GM18868 (cell line): ENCODE measurements at regions not wholly inside any gene's neighbourhood (a gene's known extent, or its start where the extent isn't known, plus 50 kb on each side); places are given as distances from the start of the nearest gene placed in this dataset.

Experiments used
- ATAC-seq: cut with Tn5 transposase; IDR thresholded peaks from one replicate; pipeline ENCODE4 v1.9.1; 2021; ENCODE audit warnings: mild to moderate bottlenecking, moderate library complexity; ENCODE audit not compliant: unreplicated experiment

DNA sequence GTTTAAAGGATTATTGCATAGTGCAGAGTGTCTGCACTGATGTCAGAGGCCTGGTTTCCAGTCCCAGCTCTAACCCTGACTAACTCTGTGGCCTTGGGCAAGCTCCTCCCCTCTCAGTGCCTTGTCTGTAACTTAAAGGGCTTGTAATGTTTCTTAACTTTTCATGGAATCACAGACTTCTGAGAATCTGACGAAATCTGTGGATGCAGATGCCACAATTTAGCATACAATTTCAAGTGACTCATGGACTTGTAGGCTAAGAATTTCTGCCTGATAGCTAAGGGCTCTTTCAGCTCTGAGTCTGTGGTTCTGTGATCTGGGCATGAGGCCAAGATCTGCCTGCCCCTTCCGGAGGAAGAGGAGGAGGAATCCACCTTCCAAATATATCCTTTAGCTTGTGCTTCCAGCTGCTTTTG, 236.9 kb downstream of the AR start:
- peak; percentile 45 for ATAC-seq

DNA sequence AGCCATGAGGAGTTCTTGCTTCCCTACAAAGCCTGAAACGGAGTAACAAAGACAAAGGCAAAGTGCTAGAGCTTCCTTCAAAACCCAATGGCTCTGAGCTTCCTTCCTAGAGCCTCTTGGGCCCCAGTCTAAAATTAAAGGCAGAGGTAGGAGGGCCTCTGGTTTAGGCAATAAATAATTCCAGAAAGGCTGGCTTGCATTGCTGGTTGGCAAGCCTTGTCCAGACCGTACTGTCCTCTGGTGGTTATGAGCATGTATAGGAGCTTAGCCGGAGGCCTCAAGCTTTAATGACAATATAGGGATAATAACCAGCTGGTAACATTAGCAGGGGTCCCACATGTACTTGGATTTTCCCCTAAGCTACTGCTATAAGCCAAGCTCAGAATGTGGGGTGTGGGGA, 237.3 kb downstream of the AR start:
- no peak for ATAC-seq

DNA sequence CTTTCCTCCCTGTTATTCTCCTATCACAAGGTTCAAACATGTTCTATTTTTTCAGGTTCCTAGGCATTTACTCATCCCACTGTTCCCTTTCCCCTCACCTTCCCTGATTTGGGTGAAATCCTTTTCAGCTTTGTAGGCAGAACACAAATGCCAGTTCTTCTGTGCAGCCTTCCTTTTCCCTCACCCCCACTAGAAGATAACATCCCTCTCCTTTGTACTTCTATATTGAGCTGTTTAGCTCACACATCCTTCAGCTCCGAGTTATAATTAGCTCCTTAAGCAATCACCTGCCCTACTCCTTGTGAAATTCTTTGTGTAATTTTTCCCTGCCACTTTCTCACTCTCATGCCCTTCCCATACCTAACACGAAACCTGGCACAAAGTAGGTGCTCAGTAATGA, 240.9 kb downstream of the AR start:
- no peak for ATAC-seq

DNA sequence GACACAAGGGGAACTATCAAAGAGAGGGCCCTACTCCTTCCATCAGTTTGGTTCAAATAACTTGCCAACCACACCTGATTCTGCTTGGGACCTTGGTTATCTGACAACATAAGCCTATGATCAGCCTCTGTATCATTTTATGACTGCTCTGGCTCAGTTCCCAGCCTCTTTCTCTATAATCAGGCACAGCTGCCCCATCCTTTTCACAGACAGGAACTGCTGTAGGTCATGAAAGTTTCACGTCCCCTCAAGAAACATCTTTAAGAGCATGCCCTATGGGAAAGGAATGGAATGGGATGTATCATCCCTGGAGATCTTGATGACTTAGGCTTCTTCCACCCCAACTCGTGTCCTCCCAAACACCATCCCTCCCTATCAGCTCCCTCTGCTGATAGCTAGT, 243.4 kb downstream of the AR start:
- no peak for ATAC-seq

DNA sequence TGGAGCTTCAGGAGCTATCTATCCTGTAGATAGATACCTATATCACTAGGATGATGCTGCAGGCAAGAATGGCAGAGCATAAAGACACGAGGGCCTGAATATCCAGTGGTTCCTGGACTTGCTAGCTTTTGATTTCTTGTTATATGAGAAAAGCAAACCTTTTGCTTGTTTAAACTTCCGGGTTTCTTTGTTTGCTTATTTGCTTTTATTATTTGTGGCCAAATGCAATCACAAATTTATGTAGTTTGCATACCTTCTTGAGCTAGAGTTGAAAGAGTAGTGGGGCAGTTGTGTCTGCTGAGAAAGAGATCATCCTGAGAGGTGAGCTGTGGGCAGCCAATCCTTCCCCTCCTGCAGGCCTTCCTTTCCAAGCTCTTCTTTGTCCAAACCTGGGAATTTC, 245.7 kb downstream of the AR start:
- ATAC-seq = no peak
